HL-60 (cell line): ENCODE measurements at regions not wholly inside any gene's neighbourhood (a gene's known extent, or its start where the extent isn't known, plus 50 kb on each side); places are given as distances from the start of the nearest gene placed in this dataset.

Source experiments
- DNase-seq, 2 experiments: peaks; one replicate each; pipeline ENCODE4 v3.0.0-alpha.2; 2010 to 2020; ENCODE audit warnings: low read depth in 1 of 2, low spot score in 1 of 2
- H3K27ac ChIP-seq: fragments of 250-450 bp; sonication (Bioruptor Pico); replicated peaks from 2 replicates; pipeline ENCODE4 v1.5.1; 2020; ENCODE audit warnings: mild to moderate bottlenecking, moderate library complexity
- H3K27me3 ChIP-seq: fragments of 250-450 bp; sonication (Bioruptor Pico); 2 replicates; pipeline ENCODE4 v1.5.1; 2021; ENCODE audit warnings: mild to moderate bottlenecking, moderate library complexity; ENCODE audit not compliant: insufficient read depth, poor library complexity, severe bottlenecking
- H3K4me3 ChIP-seq: replicated peaks from 2 replicates; pipeline ENCODE4 v1.5.1; 2011; ENCODE audit warnings: mild to moderate bottlenecking, control low read depth, low read length; ENCODE audit not compliant: insufficient read depth
- GABPA ChIP-seq: IDR thresholded peaks from 2 replicates; pipeline ENCODE4 v1.6.1; 2012; ENCODE audit warnings: low read depth
- POLR2AphosphoS5 ChIP-seq: IDR thresholded peaks from 2 replicates; pipeline ENCODE4 v1.6.1; 2012; ENCODE audit warnings: low read depth
- SPI1 ChIP-seq: IDR thresholded peaks from 2 replicates; pipeline ENCODE4 v1.6.1; 2012; ENCODE audit warnings: low read depth, mild to moderate bottlenecking, borderline replicate concordance
- TF ChIP-seq, protein P1 (sequence below): IDR thresholded peaks from one replicate; pipeline ENCODE4 v1.5.1; 2011; ENCODE audit warnings: low read length, control low read depth, inconsistent platforms; ENCODE audit not compliant: insufficient read depth
- TF ChIP-seq, protein P2 (sequence below): IDR thresholded peaks from 2 replicates; pipeline ENCODE4 v1.6.1; 2012; ENCODE audit warnings: low read depth; ENCODE audit not compliant: insufficient replicate concordance

DNA sequence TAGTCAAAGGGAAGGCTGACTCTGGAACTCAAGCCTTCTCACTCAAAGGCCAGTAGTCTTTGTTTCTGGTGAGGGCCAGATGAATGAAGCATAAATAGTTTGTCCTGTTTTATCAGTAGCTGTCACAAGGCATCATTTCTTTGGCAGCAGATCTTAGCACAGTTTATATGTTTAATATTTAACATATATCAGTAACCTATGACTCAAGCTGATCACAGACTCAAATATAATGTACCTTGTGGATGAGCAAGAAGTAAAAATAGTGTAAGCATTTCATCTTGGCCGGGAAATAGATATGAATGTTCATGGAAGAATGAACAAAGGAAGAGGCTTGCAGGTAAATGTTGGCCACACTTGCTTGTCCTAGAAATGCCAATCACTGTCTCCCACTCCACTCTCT is 158.3 kb upstream of the BMP4 start:
- H3K27me3 ChIP-seq: peaks cover 4% of the 10 kb centered on the region
- DNase-seq: no peak
- H3K4me3 ChIP-seq: no peak overlapping the region
- no peak overlapping the region for H3K27ac ChIP-seq
- TF ChIP-seq, protein P1, sequence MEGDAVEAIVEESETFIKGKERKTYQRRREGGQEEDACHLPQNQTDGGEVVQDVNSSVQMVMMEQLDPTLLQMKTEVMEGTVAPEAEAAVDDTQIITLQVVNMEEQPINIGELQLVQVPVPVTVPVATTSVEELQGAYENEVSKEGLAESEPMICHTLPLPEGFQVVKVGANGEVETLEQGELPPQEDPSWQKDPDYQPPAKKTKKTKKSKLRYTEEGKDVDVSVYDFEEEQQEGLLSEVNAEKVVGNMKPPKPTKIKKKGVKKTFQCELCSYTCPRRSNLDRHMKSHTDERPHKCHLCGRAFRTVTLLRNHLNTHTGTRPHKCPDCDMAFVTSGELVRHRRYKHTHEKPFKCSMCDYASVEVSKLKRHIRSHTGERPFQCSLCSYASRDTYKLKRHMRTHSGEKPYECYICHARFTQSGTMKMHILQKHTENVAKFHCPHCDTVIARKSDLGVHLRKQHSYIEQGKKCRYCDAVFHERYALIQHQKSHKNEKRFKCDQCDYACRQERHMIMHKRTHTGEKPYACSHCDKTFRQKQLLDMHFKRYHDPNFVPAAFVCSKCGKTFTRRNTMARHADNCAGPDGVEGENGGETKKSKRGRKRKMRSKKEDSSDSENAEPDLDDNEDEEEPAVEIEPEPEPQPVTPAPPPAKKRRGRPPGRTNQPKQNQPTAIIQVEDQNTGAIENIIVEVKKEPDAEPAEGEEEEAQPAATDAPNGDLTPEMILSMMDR: no peak
- no peak for TF ChIP-seq SPI1
- no peak for TF ChIP-seq POLR2AphosphoS5
- no peak for TF ChIP-seq GABPA
- TF ChIP-seq, protein P2, sequence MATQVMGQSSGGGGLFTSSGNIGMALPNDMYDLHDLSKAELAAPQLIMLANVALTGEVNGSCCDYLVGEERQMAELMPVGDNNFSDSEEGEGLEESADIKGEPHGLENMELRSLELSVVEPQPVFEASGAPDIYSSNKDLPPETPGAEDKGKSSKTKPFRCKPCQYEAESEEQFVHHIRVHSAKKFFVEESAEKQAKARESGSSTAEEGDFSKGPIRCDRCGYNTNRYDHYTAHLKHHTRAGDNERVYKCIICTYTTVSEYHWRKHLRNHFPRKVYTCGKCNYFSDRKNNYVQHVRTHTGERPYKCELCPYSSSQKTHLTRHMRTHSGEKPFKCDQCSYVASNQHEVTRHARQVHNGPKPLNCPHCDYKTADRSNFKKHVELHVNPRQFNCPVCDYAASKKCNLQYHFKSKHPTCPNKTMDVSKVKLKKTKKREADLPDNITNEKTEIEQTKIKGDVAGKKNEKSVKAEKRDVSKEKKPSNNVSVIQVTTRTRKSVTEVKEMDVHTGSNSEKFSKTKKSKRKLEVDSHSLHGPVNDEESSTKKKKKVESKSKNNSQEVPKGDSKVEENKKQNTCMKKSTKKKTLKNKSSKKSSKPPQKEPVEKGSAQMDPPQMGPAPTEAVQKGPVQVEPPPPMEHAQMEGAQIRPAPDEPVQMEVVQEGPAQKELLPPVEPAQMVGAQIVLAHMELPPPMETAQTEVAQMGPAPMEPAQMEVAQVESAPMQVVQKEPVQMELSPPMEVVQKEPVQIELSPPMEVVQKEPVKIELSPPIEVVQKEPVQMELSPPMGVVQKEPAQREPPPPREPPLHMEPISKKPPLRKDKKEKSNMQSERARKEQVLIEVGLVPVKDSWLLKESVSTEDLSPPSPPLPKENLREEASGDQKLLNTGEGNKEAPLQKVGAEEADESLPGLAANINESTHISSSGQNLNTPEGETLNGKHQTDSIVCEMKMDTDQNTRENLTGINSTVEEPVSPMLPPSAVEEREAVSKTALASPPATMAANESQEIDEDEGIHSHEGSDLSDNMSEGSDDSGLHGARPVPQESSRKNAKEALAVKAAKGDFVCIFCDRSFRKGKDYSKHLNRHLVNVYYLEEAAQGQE: no peak

DNA sequence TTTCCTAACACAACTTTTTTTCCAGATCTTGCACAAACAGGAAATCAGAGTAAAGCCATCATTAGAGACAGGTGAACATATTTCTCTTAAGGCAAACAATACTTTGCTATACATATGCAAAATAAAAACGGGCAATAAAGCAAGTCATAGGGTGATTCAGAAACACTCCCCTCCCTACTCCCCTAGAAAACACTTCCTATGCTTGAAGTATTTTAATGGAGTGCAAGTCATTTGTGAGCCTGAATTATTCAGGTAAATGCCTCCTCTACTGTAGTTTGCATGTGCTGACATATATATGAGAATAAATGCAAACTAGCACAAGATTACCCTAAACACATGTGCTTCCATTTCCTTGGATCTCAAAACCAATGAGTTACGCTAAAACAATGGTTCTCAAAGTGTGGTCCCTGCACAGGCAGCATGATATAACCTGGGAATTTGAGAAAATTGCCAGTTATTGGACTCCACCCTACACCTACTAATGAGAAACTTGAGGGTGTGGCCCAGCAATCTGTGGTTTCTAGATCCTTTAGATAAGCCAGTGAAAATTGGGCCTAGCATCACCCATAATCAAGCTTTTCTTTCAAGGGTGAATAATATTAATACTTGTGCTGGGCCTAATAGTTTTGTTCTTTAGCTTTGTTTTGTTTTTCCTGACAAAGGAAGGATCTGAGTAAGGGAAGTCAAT is 159.7 kb upstream of the BMP4 start:
- Histone ChIP-seq H3K27ac (no peak overlapping the region), H3K4me3 (no peak overlapping the region), H3K27me3 (peaks cover 4% of the 10 kb centered on the region)
- DNase-seq: no peak
- no peak for TF ChIP-seq SPI1
- no peak for TF ChIP-seq POLR2AphosphoS5
- TF ChIP-seq, protein P2: no peak
- TF ChIP-seq, protein P1: no peak

DNA sequence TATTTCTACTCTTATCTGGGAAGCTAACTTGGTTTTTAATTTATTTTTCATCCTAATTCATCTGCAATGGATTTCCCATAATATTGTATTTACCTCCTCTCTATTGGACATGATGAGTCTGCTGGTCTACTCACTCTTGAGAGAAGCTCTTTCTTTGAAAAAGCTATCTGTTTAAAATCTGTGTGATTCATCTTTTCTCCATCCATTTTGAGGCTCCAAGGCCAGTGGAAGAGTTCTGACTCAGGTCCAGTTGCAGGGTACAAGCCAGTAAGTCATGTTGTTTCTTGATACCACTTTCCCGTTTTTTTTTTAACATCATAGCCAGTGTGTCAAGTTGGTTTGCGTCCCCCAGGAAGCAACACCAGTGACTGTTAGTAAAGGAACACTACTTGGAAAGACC is 160.3 kb upstream of the BMP4 start:
- H3K27ac ChIP-seq: no peak overlapping the region
- no peak overlapping the region for H3K4me3 ChIP-seq
- H3K27me3 ChIP-seq: peaks cover 4% of the 10 kb centered on the region
- no peak for DNase-seq
- TF ChIP-seq SPI1: no peak

DNA sequence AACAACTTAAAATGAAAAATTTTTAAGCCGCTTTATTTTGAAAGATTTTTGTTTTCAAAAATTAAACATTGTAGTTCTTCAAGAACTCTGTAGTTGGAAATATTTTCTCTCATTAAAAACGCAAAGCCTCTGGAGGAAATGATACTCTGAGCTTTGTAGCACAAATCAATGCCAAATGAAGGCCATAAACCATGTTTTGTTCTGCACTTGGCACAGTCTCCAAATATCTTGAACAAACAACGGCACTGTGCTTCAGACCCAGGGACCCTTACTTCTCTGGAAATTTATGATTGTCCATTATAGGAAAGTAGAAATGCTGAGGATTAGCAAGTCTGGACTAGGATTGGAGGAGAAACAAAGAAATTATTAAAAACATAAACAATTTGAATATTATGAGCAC is 160.8 kb upstream of the BMP4 start:
- DNase-seq: no peak
- TF ChIP-seq SPI1: no peak
- TF ChIP-seq, protein P2: no peak
- TF ChIP-seq, protein P1: no peak
- TF ChIP-seq GABPA: no peak
- no peak for TF ChIP-seq POLR2AphosphoS5
- Histone ChIP-seq H3K27ac (no peak overlapping the region), H3K27me3 (peaks cover 4% of the 10 kb centered on the region), H3K4me3 (no peak overlapping the region)
